ENCODE measurements at regions not wholly inside any gene's neighbourhood (a gene's known extent, or its start where the extent isn't known, plus 50 kb on each side); places are given as distances from the start of the nearest gene placed in this dataset.

GRCh38 chr11:15590132-15590531 is 475.4 kb downstream of the INSC start:
- Histone ChIP-seq H3K27ac (no peak overlapping the region), H3K27me3 (no peaks in the 10 kb centered on the region), H3K4me3 (no peak overlapping the region), H3K4me1 (no peaks in the 10 kb centered on the region), H3K36me3 (no peaks in the 10 kb centered on the region), H3K9me3 (no peaks in the 10 kb centered on the region)
- intact Hi-C loops (cut with DNase I; ENCODE audit: low total_unique reads): no loop called here
- DNase-seq (ENCODE audit: low spot score in 2 of 2): no peak
- TF ChIP-seq CTCF (IDR thresholded peaks at IDR 0.05) (no peak), POLR2A (IDR thresholded peaks at IDR 0.05) (no peak), POLR2AphosphoS5 (IDR thresholded peaks at IDR 0.05) (no peak)

GRCh38 chr11:15591112-15591537 is 476.4 kb downstream of the INSC start:
- Histone ChIP-seq H3K36me3 (no peaks in the 10 kb centered on the region), H3K4me1 (no peaks in the 10 kb centered on the region), H3K9me3 (no peaks in the 10 kb centered on the region), H3K4me3 (no peak overlapping the region), H3K27me3 (no peaks in the 10 kb centered on the region), H3K27ac (no peak overlapping the region)
- intact Hi-C loops (cut with DNase I; ENCODE audit: low total_unique reads): no loop called here
- no peak for TF ChIP-seq POLR2AphosphoS5 (IDR thresholded peaks at IDR 0.05)
- no peak for TF ChIP-seq CTCF (IDR thresholded peaks at IDR 0.05)
- no peak for TF ChIP-seq POLR2A (IDR thresholded peaks at IDR 0.05)
- no peak for DNase-seq (ENCODE audit: low spot score in 2 of 2)

- no peak for TF ChIP-seq POLR2AphosphoS5 (IDR thresholded peaks at IDR 0.05)
- TF ChIP-seq CTCF (IDR thresholded peaks at IDR 0.05): no peak
- no peak for TF ChIP-seq POLR2A (IDR thresholded peaks at IDR 0.05)
- no peaks in the 10 kb centered on the region for H3K4me1 ChIP-seq
- DNase-seq (ENCODE audit: low spot score in 2 of 2): no peak
- H3K4me3 ChIP-seq: no peak overlapping the region
- H3K36me3 ChIP-seq: no peaks in the 10 kb centered on the region
- H3K27ac ChIP-seq: no peak overlapping the region
- no peaks in the 10 kb centered on the region for H3K27me3 ChIP-seq
- intact Hi-C loops (cut with DNase I; ENCODE audit: low total_unique reads): no loop called here
- no peaks in the 10 kb centered on the region for H3K9me3 ChIP-seq
Observed at GRCh38 chr11:15594607-15595006, 479.9 kb downstream of the INSC start.

- H3K27ac ChIP-seq: no peak overlapping the region
- no peaks in the 10 kb centered on the region for H3K4me1 ChIP-seq
- intact Hi-C loops (cut with DNase I; ENCODE audit: low total_unique reads): no loop called here
- H3K9me3 ChIP-seq: no peaks in the 10 kb centered on the region
- H3K27me3 ChIP-seq: no peaks in the 10 kb centered on the region
- no peaks in the 10 kb centered on the region for H3K36me3 ChIP-seq
- no peak for DNase-seq (ENCODE audit: low spot score in 2 of 2)
- no peak overlapping the region for H3K4me3 ChIP-seq
- TF ChIP-seq CTCF (IDR thresholded peaks at IDR 0.05): no peak
- no peak for TF ChIP-seq POLR2AphosphoS5 (IDR thresholded peaks at IDR 0.05)
- no peak for TF ChIP-seq POLR2A (IDR thresholded peaks at IDR 0.05)
Observed at GRCh38 chr11:15599376-15599775, 484.7 kb downstream of the INSC start.

- TF ChIP-seq POLR2AphosphoS5 (IDR thresholded peaks at IDR 0.05) (no peak), POLR2A (IDR thresholded peaks at IDR 0.05) (no peak), CTCF (IDR thresholded peaks at IDR 0.05) (no peak)
- intact Hi-C loops (cut with DNase I; ENCODE audit: low total_unique reads): no loop called here
Observed at GRCh38 chr11:15602047-15602446, 487.3 kb downstream of the INSC start.

More at GRCh38 chr11:15602047-15602446, 487.3 kb downstream of the INSC start:
- H3K9me3 ChIP-seq: no peaks in the 10 kb centered on the region
- H3K27ac ChIP-seq: no peak overlapping the region
- H3K4me1 ChIP-seq: no peaks in the 10 kb centered on the region
- DNase-seq (ENCODE audit: low spot score in 2 of 2): no peak
- H3K27me3 ChIP-seq: no peaks in the 10 kb centered on the region
- H3K36me3 ChIP-seq: no peaks in the 10 kb centered on the region
- no peak overlapping the region for H3K4me3 ChIP-seq

All from breast epithelium (tissue), 4 donors.